ENCODE measurements at regions not wholly inside any gene's neighbourhood (a gene's known extent, or its start where the extent isn't known, plus 50 kb on each side); places are given as distances from the start of the nearest gene placed in this dataset.
"Not testable (repeated sequence)": the region's sequence is repeated elsewhere in the genome, so short reads cannot be mapped to it uniquely, and the experiment has no call there.

GRCh38 chr3:6340980-6341325 is 520.0 kb upstream of the GRM7 start:
- TF ChIP-seq, protein P1, sequence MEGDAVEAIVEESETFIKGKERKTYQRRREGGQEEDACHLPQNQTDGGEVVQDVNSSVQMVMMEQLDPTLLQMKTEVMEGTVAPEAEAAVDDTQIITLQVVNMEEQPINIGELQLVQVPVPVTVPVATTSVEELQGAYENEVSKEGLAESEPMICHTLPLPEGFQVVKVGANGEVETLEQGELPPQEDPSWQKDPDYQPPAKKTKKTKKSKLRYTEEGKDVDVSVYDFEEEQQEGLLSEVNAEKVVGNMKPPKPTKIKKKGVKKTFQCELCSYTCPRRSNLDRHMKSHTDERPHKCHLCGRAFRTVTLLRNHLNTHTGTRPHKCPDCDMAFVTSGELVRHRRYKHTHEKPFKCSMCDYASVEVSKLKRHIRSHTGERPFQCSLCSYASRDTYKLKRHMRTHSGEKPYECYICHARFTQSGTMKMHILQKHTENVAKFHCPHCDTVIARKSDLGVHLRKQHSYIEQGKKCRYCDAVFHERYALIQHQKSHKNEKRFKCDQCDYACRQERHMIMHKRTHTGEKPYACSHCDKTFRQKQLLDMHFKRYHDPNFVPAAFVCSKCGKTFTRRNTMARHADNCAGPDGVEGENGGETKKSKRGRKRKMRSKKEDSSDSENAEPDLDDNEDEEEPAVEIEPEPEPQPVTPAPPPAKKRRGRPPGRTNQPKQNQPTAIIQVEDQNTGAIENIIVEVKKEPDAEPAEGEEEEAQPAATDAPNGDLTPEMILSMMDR (IDR thresholded peaks at IDR 0.05) = not testable (repeated sequence)
- not testable (repeated sequence) for TF ChIP-seq POLR2A (IDR thresholded peaks at IDR 0.05)
